ENCODE measurements at regions not wholly inside any gene's neighbourhood (a gene's known extent, or its start where the extent isn't known, plus 50 kb on each side); places are given as distances from the start of the nearest gene placed in this dataset.

GRCh38 chr9:86485359-86485758, 131.1 kb upstream of the TUT7 start:
- Histone ChIP-seq H2AFZ (ENCODE audit: low read depth) (no peak overlapping the region), H3K36me3 (replicated peaks in 1 of 2; ENCODE audit: control insufficient read depth in 1 of 2, insufficient read depth in 2 of 2, low read length in 1 of 2) (no peaks in the 10 kb centered on the region), H3K27ac (ENCODE audit: low read depth in 2 of 2, low read length in 1 of 2) (no peak overlapping the region), H3K4me3 (ENCODE audit: low read depth in 2 of 2, low read length in 1 of 2) (no peak overlapping the region), H4K20me1 (ENCODE audit: insufficient read depth) (no peaks in the 10 kb centered on the region), H3K9me3 (no peaks in the 10 kb centered on the region), H3F3A (replicated peaks; ENCODE audit: insufficient read depth) (no peaks in the 10 kb centered on the region), H3K79me2 (ENCODE audit: insufficient read depth) (no peaks in the 10 kb centered on the region), H3K9ac (no peak overlapping the region), H3K4me2 (no peak overlapping the region), H3K9me2 (no peaks in the 10 kb centered on the region), H3K27me3 (ENCODE audit: insufficient read depth) (no peaks in the 10 kb centered on the region), H3K4me1 (ENCODE audit: control insufficient read depth in 1 of 2, insufficient read depth in 2 of 2, low read depth in 1 of 2, low read length in 1 of 2) (no peaks in the 10 kb centered on the region; a peak in 2 of 4 replicates)
- POLR2A ChIA-PET, result no interaction called here
- CTCF ChIA-PET, result interaction anchor here (1.9 to 5.9 kb wide), 4 partner anchors 51 to 837 kb away, joined by 6 to 112 read pairs (median 23); no protein-coding TSS in a partner anchor
- WGBS (ENCODE audit: low lambda C conversion rate), result 81% methylated on average over 4 of the region's 5 CpGs
- TF ChIP-seq FOSL2 (IDR thresholded peaks at IDR 0.05; ENCODE audit: borderline replicate concordance, low read depth) (no peak), GATA2 (CRISPR knock-in tag; IDR thresholded peaks at IDR 0.05) (no peak), CTCF (IDR thresholded peaks at IDR 0.05) (no peak), JUND (IDR thresholded peaks at IDR 0.05) (no peak), FOXM1 (IDR thresholded peaks at IDR 0.05; ENCODE audit: low read depth) (no peak), RFX5 (IDR thresholded peaks at IDR 0.05; ENCODE audit: low read length) (no peak), SMC3 (IDR thresholded peaks at IDR 0.05; ENCODE audit: low read depth, low read length) (no peak)
- DNase-seq, result no peak

GRCh38 chr9:86483496-86483895, 129.3 kb upstream of the TUT7 start:
- ChIA-PET CTCF (interaction anchor here (1.6 kb wide), 1 partner anchor 841 kb away, joined by 4 read pairs; no protein-coding TSS in a partner anchor), POLR2A (no interaction called here)
- H3K9ac ChIP-seq, result no peak overlapping the region
- TF ChIP-seq PBX3 (IDR thresholded peaks at IDR 0.05) (no peak), IRF3 (IDR thresholded peaks at IDR 0.05; ENCODE audit: low read depth, low read length) (no peak), FOXJ3 (CRISPR knock-in tag; IDR thresholded peaks at IDR 0.05) (no peak), SMC3 (IDR thresholded peaks at IDR 0.05; ENCODE audit: low read depth, low read length) (no peak), FOXM1 (IDR thresholded peaks at IDR 0.05; ENCODE audit: low read depth) (no peak), MAX (IDR thresholded peaks at IDR 0.05; ENCODE audit: low read depth) (no peak), NFIC (IDR thresholded peaks at IDR 0.05; ENCODE audit: borderline replicate concordance) (no peak), NRF1 (IDR thresholded peaks at IDR 0.05; ENCODE audit: low read depth, low read length) (no peak), EZH2phosphoT487 (IDR thresholded peaks at IDR 0.05; ENCODE audit: borderline replicate concordance, low read depth) (no peak), SIN3A (IDR thresholded peaks at IDR 0.05; ENCODE audit: borderline replicate concordance, low read depth, low read length) (no peak), REST (IDR thresholded peaks at IDR 0.05; ENCODE audit: low read depth, low read length) (no peak), RAD21 (IDR thresholded peaks at IDR 0.05; ENCODE audit: low read length) (no peak), ELF1 (IDR thresholded peaks at IDR 0.05) (no peak), RCOR1 (IDR thresholded peaks at IDR 0.05; ENCODE audit: low read length) (no peak), TCF12 (IDR thresholded peaks at IDR 0.05) (no peak), USF2 (IDR thresholded peaks at IDR 0.05; ENCODE audit: borderline replicate concordance, low read depth, low read length) (no peak)
- H3K79me2 ChIP-seq (ENCODE audit: insufficient read depth), result no peaks in the 10 kb centered on the region
- no peak overlapping the region for H3K27ac ChIP-seq (ENCODE audit: low read depth in 2 of 2, low read length in 1 of 2)
- DNase-seq, result no peak
- no peak overlapping the region for H3K4me3 ChIP-seq (ENCODE audit: low read depth in 2 of 2, low read length in 1 of 2)
- H4K20me1 ChIP-seq (ENCODE audit: insufficient read depth), result no peaks in the 10 kb centered on the region
- H3F3A ChIP-seq (replicated peaks; ENCODE audit: insufficient read depth), result no peaks in the 10 kb centered on the region
- H3K9me2 ChIP-seq, result no peaks in the 10 kb centered on the region
- H3K4me2 ChIP-seq, result no peak overlapping the region
- H3K9me3 ChIP-seq, result no peaks in the 10 kb centered on the region
- no peaks in the 10 kb centered on the region for H3K27me3 ChIP-seq (ENCODE audit: insufficient read depth)
- H3K4me1 ChIP-seq (ENCODE audit: control insufficient read depth in 1 of 2, insufficient read depth in 2 of 2, low read depth in 1 of 2, low read length in 1 of 2), result no peaks in the 10 kb centered on the region; a peak in 2 of 4 replicates
- H3K36me3 ChIP-seq (replicated peaks in 1 of 2; ENCODE audit: control insufficient read depth in 1 of 2, insufficient read depth in 2 of 2, low read length in 1 of 2), result no peaks in the 10 kb centered on the region
- no peak overlapping the region for H2AFZ ChIP-seq (ENCODE audit: low read depth)

All from SK-N-SH (cell line).